Stomach (tissue), 4 donors: ENCODE measurements at regions not wholly inside any gene's neighbourhood (a gene's known extent, or its start where the extent isn't known, plus 50 kb on each side); places are given as distances from the start of the nearest gene placed in this dataset.

Experiments
- CTCF ChIP-seq, 7 experiments: fragments of 450-650 bp in 4 of 7; fragments of 200-600 bp in 3 of 7; sonication (generic) in 3 of 7; IDR thresholded peaks; one replicate each; pipeline ENCODE4 v1.5.1; 2016 to 2019; ENCODE audit warnings: antibody characterized with exemption in 7 of 7, control low read depth in 2 of 7, mild to moderate bottlenecking in 1 of 7
- EP300 ChIP-seq: sonication (generic); formaldehyde crosslinking; IDR thresholded peaks from one replicate; pipeline ENCODE4 v1.6.1; 2017; ENCODE audit warnings: antibody characterized with exemption
- POLR2A ChIP-seq, 4 donors: fragments of 450-650 bp; IDR thresholded peaks; one replicate each; pipeline ENCODE4 v1.6.1; 2016; ENCODE audit warnings: antibody characterized with exemption in 4 of 4, control low read depth in 2 of 4, mild to moderate bottlenecking in 1 of 4, moderate library complexity in 1 of 4
- POLR2AphosphoS5 ChIP-seq, 3 donors: sonication (generic); formaldehyde crosslinking; IDR thresholded peaks; one replicate each; pipeline ENCODE4 v1.6.1; 2016; ENCODE audit warnings: antibody characterized with exemption in 3 of 3

GRCh38 chr16:51854401-51854951 is 692.5 kb downstream of the TOX3 start:
- TF ChIP-seq CTCF (IDR thresholded peaks at IDR 0.05) (no peak), POLR2A (IDR thresholded peaks at IDR 0.05) (no peak), POLR2AphosphoS5 (IDR thresholded peaks at IDR 0.05) (no peak), EP300 (no peak)
